WTC11 (cell line): ENCODE measurements at regions not wholly inside any gene's neighbourhood (a gene's known extent, or its start where the extent isn't known, plus 50 kb on each side); places are given as distances from the start of the nearest gene placed in this dataset.

Source experiments
- ATAC-seq: fragments of 200-7000 bp; cut with Tn5 transposase; 2 replicates; pipeline ENCODE4 v1.10.0; 2021; ENCODE audit warnings: mild to moderate bottlenecking, moderate library complexity
- CTCF ChIA-PET: fragments of 300-600 bp; sonication (Branson Sonifier 250); formaldehyde crosslinking; loops from one replicate; lab custom pipeline; 2021; ENCODE audit warnings: antibody characterized with exemption; lab: Charles Lee
- POLR2A ChIA-PET: fragments of 350-600 bp; sonication (Branson Sonifier 250); formaldehyde crosslinking; loops from one replicate; lab custom pipeline; 2021; ENCODE audit warnings: antibody characterized with exemption; lab: Charles Lee
- DNase-seq: peaks from one replicate; pipeline ENCODE4 v3.0.0; 2021; ENCODE audit warnings: low spot score
- H3K27ac Mint-ChIP-seq: 2 replicates; pipeline ENCODE4 v1.8.0; 2021; ENCODE audit warnings: mixed read lengths
- H3K27me3 Mint-ChIP-seq: 2 replicates; pipeline ENCODE4 v1.8.0; 2021; ENCODE audit warnings: low read depth, mild to moderate bottlenecking, moderate library complexity, mixed read lengths
- H3K36me3 Mint-ChIP-seq: 2 replicates; pipeline ENCODE4 v1.8.0; 2021; ENCODE audit warnings: mixed read lengths
- H3K4me1 Mint-ChIP-seq: 2 replicates; pipeline ENCODE4 v1.8.0; 2022; ENCODE audit warnings: mixed read lengths
- H3K4me3 Mint-ChIP-seq: 2 replicates; pipeline ENCODE4 v1.8.0; 2021; ENCODE audit warnings: mild to moderate bottlenecking, moderate library complexity, mixed read lengths
- H3K9me3 Mint-ChIP-seq: 2 replicates; pipeline ENCODE4 v1.8.0; 2021; ENCODE audit warnings: mixed read lengths
- FOXJ3 ChIP-seq: sonication (generic); formaldehyde crosslinking; IDR thresholded peaks from 2 replicates; pipeline ENCODE4 v1.9.0; 2021; ENCODE audit warnings: missing genetic modification reagents, mild to moderate bottlenecking, borderline replicate concordance
- FOXK1 ChIP-seq: sonication (generic); formaldehyde crosslinking; IDR thresholded peaks from 2 replicates; pipeline ENCODE4 v1.8.0; 2022; ENCODE audit warnings: mild to moderate bottlenecking, moderate library complexity, missing genetic modification reagents
- MYBL2 ChIP-seq: sonication (generic); formaldehyde crosslinking; IDR thresholded peaks from 2 replicates; pipeline ENCODE4 v1.8.1; 2023; ENCODE audit warnings: mild to moderate bottlenecking, moderate library complexity, missing genetic modification reagents
- NR3C1 ChIP-seq: sonication (generic); formaldehyde crosslinking; conservative IDR thresholded peaks from 2 replicates; pipeline ENCODE4 v1.8.1; 2023; ENCODE audit warnings: low read depth, mild to moderate bottlenecking, missing genetic modification reagents
- RORB ChIP-seq: fragments of 250-450 bp; sonication (Bioruptor Pico); IDR thresholded peaks from 2 replicates; pipeline ENCODE4 v1.9.0; 2021; ENCODE audit warnings: mild to moderate bottlenecking
- ZBTB21 ChIP-seq: sonication (generic); formaldehyde crosslinking; IDR thresholded peaks from 2 replicates; pipeline ENCODE4 v1.8.1; 2023; ENCODE audit warnings: mild to moderate bottlenecking, missing genetic modification reagents, borderline replicate concordance
- ZNF121 ChIP-seq: sonication (generic); formaldehyde crosslinking; IDR thresholded peaks from 2 replicates; pipeline ENCODE4 v1.8.0; 2023; ENCODE audit warnings: missing genetic modification reagents
- ZNF232 ChIP-seq: sonication (generic); formaldehyde crosslinking; IDR thresholded peaks from 2 replicates; pipeline ENCODE4 v1.8.0; 2022; ENCODE audit warnings: mild to moderate bottlenecking, missing genetic modification reagents
- ZNF317 ChIP-seq: sonication (generic); formaldehyde crosslinking; IDR thresholded peaks from 2 replicates; pipeline ENCODE4 v1.8.1; 2023; ENCODE audit warnings: low read depth, mild to moderate bottlenecking, moderate library complexity, missing genetic modification reagents, borderline replicate concordance
- TF ChIP-seq, protein P1 (sequence below): sonication (generic); formaldehyde crosslinking; IDR thresholded peaks from 2 replicates; pipeline ENCODE4 v1.8.1; 2023; ENCODE audit warnings: mild to moderate bottlenecking, missing genetic modification reagents, moderate library complexity
- TF ChIP-seq, protein P2 (sequence below): sonication (generic); formaldehyde crosslinking; IDR thresholded peaks from 2 replicates; pipeline ENCODE4 v1.8.1; 2022; ENCODE audit warnings: mild to moderate bottlenecking, missing genetic modification reagents, moderate library complexity, borderline replicate concordance
- TF ChIP-seq, protein P3 (sequence below): sonication (generic); formaldehyde crosslinking; IDR thresholded peaks from 2 replicates; pipeline ENCODE4 v1.8.0; 2022; ENCODE audit warnings: mild to moderate bottlenecking, missing genetic modification reagents
- TF ChIP-seq, protein P4 (sequence below): sonication (generic); formaldehyde crosslinking; IDR thresholded peaks from 2 replicates; pipeline ENCODE4 v1.8.1; 2023; ENCODE audit warnings: mild to moderate bottlenecking, missing genetic modification reagents
- TF ChIP-seq, protein P5 (sequence below): sonication (generic); formaldehyde crosslinking; IDR thresholded peaks from 2 replicates; pipeline ENCODE4 v1.8.0; 2022; ENCODE audit warnings: mild to moderate bottlenecking, missing genetic modification reagents
- TF ChIP-seq, protein P6 (sequence below): fragments of 250-450 bp; sonication (Bioruptor Pico); IDR thresholded peaks from 2 replicates; pipeline ENCODE4 v1.8.0; 2021; ENCODE audit warnings: mild to moderate bottlenecking

DNA sequence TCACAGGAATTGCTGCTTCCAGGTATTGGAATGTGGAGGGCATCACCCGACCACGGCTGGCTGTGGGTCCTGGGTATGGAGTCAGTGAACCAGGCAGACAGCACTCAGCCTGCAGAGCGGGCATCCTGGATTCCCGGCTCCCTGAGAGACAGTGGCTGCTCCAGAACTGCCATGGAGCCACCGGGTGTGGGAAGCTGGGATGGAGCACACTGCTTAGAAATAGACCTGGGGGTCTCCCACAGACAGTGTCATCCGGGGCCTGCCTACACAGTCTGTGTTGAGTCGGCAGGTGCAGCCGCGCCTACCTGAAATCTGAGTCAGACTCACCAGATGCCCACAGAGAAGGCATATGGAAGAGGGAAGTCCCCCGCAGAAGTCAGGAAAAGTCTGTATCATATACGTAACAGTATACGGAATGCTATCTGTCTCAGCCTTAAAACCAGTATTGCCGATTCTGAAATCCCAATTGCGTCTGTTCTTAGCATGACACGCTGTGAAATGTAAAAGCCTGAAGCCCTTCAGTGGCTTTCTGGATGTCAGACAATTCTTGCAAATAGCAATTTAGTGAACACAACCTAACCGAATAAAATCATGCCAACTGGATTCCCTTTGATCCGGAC, 509.7 kb upstream of the MYT1L start:
- H3K9me3 Mint-ChIP-seq, result peaks cover 8% of the 10 kb centered on the region
- H3K4me1 Mint-ChIP-seq, result peaks cover 7% of the 10 kb centered on the region
- CTCF ChIA-PET, result no interaction called here

DNA sequence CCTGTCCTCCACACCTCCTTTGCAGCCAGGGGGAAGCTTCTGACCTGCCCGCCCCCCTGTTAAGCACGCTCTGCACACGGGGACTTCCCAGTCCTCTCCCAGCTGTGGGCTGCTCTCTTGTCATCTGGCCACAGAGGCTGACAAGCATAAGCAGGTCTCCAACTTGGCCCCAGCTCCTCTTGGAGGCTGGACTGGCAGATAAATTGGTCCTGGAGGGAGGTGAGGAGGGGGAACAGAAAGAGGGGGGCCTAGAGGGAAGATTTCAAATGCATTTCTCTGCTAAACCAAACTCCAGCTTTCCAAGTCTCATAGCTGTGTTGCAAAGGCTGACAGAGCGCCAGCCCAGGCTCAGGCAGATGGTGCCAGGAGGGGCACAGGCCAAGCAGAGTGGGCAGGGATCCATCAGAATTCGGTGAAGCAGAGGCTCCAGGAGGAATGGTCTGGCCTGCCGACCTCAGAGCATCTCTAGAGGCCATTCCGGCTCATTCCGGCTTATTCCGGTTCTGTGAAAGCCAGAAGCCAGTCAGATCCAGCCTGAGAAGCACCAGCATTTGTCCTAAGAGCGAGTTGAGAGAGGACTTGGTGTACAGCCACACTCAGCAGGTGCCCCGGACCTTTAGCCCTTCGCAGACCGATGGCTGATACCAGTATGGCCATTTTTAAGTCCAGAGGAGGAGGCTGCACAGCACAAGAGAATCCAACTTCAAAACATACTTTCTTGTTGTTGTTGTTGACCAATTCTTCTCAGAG, 508.9 kb upstream of the MYT1L start:
- H3K4me1 Mint-ChIP-seq, result peaks cover 7% of the 10 kb centered on the region
- ATAC-seq (no peak), DNase-seq (no peak)
- H3K27ac Mint-ChIP-seq, result no peak overlapping the region
- CTCF ChIA-PET, result no interaction called here
- no peaks in the 10 kb centered on the region for H3K36me3 Mint-ChIP-seq
- POLR2A ChIA-PET, result no interaction called here
- H3K27me3 Mint-ChIP-seq, result 0 out of 2 replicates have a peak, but pooled peaks cover 4% of the 10 kb centered on the region
- H3K9me3 Mint-ChIP-seq, result peaks cover 8% of the 10 kb centered on the region
- TF ChIP-seq MYBL2 (CRISPR knock-in tag) (no peak), ZNF232 (no peak), ZNF121 (no peak), ZNF317 (no peak), FOXJ3 (no peak), ZBTB21 (CRISPR knock-in tag) (no peak), FOXK1 (CRISPR knock-in tag) (no peak)
- TF ChIP-seq, protein P1, sequence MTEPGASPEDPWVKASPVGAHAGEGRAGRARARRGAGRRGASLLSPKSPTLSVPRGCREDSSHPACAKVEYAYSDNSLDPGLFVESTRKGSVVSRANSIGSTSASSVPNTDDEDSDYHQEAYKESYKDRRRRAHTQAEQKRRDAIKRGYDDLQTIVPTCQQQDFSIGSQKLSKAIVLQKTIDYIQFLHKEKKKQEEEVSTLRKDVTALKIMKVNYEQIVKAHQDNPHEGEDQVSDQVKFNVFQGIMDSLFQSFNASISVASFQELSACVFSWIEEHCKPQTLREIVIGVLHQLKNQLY (CRISPR knock-in tag), result no peak
- TF ChIP-seq, protein P2, sequence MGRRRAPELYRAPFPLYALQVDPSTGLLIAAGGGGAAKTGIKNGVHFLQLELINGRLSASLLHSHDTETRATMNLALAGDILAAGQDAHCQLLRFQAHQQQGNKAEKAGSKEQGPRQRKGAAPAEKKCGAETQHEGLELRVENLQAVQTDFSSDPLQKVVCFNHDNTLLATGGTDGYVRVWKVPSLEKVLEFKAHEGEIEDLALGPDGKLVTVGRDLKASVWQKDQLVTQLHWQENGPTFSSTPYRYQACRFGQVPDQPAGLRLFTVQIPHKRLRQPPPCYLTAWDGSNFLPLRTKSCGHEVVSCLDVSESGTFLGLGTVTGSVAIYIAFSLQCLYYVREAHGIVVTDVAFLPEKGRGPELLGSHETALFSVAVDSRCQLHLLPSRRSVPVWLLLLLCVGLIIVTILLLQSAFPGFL, result no peak
- TF ChIP-seq, protein P3, sequence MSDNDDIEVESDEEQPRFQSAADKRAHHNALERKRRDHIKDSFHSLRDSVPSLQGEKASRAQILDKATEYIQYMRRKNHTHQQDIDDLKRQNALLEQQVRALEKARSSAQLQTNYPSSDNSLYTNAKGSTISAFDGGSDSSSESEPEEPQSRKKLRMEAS (CRISPR knock-in tag), result no peak
- TF ChIP-seq, protein P4, sequence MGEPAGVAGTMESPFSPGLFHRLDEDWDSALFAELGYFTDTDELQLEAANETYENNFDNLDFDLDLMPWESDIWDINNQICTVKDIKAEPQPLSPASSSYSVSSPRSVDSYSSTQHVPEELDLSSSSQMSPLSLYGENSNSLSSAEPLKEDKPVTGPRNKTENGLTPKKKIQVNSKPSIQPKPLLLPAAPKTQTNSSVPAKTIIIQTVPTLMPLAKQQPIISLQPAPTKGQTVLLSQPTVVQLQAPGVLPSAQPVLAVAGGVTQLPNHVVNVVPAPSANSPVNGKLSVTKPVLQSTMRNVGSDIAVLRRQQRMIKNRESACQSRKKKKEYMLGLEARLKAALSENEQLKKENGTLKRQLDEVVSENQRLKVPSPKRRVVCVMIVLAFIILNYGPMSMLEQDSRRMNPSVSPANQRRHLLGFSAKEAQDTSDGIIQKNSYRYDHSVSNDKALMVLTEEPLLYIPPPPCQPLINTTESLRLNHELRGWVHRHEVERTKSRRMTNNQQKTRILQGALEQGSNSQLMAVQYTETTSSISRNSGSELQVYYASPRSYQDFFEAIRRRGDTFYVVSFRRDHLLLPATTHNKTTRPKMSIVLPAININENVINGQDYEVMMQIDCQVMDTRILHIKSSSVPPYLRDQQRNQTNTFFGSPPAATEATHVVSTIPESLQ (CRISPR knock-in tag), result no peak
- TF ChIP-seq, protein P5, sequence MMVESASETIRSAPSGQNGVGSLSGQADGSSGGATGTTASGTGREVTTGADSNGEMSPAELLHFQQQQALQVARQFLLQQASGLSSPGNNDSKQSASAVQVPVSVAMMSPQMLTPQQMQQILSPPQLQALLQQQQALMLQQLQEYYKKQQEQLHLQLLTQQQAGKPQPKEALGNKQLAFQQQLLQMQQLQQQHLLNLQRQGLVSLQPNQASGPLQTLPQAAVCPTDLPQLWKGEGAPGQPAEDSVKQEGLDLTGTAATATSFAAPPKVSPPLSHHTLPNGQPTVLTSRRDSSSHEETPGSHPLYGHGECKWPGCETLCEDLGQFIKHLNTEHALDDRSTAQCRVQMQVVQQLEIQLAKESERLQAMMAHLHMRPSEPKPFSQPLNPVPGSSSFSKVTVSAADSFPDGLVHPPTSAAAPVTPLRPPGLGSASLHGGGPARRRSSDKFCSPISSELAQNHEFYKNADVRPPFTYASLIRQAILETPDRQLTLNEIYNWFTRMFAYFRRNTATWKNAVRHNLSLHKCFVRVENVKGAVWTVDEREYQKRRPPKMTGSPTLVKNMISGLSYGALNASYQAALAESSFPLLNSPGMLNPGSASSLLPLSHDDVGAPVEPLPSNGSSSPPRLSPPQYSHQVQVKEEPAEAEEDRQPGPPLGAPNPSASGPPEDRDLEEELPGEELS (CRISPR knock-in tag), result no peak
- no peak overlapping the region for H3K4me3 Mint-ChIP-seq

More for the DNA sequence above, 509.7 kb upstream of the MYT1L start:
- ATAC-seq (no peak), DNase-seq (no peak)
- no peaks in the 10 kb centered on the region for H3K36me3 Mint-ChIP-seq
- H3K27ac Mint-ChIP-seq, result no peak overlapping the region
- H3K27me3 Mint-ChIP-seq, result 0 out of 2 replicates have a peak, but pooled peaks cover 4% of the 10 kb centered on the region
- H3K4me3 Mint-ChIP-seq, result no peak overlapping the region
- TF ChIP-seq, protein P6, sequence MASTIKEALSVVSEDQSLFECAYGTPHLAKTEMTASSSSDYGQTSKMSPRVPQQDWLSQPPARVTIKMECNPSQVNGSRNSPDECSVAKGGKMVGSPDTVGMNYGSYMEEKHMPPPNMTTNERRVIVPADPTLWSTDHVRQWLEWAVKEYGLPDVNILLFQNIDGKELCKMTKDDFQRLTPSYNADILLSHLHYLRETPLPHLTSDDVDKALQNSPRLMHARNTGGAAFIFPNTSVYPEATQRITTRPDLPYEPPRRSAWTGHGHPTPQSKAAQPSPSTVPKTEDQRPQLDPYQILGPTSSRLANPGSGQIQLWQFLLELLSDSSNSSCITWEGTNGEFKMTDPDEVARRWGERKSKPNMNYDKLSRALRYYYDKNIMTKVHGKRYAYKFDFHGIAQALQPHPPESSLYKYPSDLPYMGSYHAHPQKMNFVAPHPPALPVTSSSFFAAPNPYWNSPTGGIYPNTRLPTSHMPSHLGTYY (CRISPR knock-in tag), result no peak
- TF ChIP-seq RORB (CRISPR knock-in tag), result no peak
- no peak for TF ChIP-seq NR3C1 (CRISPR knock-in tag)
- POLR2A ChIA-PET, result no interaction called here
